Activated CD4-positive, alpha-beta memory T cell treated with anti-CD3 and anti-CD28 coated beads, Interleukin-2, amount 10 ng/mL, durations not matched to agents 7 days and 5 days (primary cell): ENCODE measurements at regions not wholly inside any gene's neighbourhood (a gene's known extent, or its start where the extent isn't known, plus 50 kb on each side); places are given as distances from the start of the nearest gene placed in this dataset.

Experiments used
- CTCF ChIA-PET: fragments of 350-600 bp; sonication (Branson Sonifier 250); formaldehyde crosslinking; loops from one replicate; lab custom pipeline; 2021; ENCODE audit warnings: antibody characterized with exemption, inconsistent platforms; lab: Charles Lee
- POLR2A ChIA-PET: fragments of 350-600 bp; sonication (Branson Sonifier 250); formaldehyde crosslinking; loops from one replicate; lab custom pipeline; 2021; ENCODE audit warnings: antibody characterized with exemption; lab: Charles Lee
- DNase-seq: peaks from one replicate; pipeline ENCODE4 v3.0.0-alpha.2; 2020
- H3K27ac Mint-ChIP-seq: one replicate; pipeline ENCODE4 v1.8.0; 2021; ENCODE audit warnings: mild to moderate bottlenecking, mixed read lengths
- H3K27me3 Mint-ChIP-seq: one replicate; pipeline ENCODE4 v1.8.0; 2021; ENCODE audit warnings: mixed read lengths
- H3K36me3 Mint-ChIP-seq: one replicate; pipeline ENCODE4 v1.8.0; 2021; ENCODE audit warnings: low read depth, mixed read lengths
- H3K4me1 Mint-ChIP-seq: one replicate; pipeline ENCODE4 v1.8.0; 2021; ENCODE audit warnings: mixed read lengths
- H3K4me3 Mint-ChIP-seq: one replicate; pipeline ENCODE4 v1.8.0; 2021; ENCODE audit warnings: mild to moderate bottlenecking, mixed read lengths
- H3K9me3 Mint-ChIP-seq: one replicate; pipeline ENCODE4 v1.8.0; 2021; ENCODE audit warnings: mixed read lengths

DNA sequence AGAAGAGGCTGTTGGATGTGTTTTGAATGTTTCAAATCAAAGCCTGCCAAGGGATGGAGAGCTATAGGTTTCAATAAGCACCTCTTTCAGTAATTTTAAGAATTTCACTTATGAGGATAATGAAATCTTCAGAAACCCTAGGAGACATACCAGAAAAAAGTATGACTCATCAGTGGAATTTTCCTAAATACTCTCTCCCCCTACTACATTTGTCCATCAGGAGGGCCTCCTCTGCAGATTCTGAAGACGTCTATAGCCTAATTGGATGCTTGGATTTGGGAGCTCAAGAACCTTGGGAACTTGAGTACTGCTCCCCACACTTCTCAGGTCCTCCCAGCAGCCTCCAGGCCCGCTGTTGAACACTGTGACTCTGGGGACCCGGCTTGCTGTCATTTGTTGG, 374.3 kb downstream of the SLC4A3 start:
- Mint-ChIP-seq H3K36me3 (no peaks in the 10 kb centered on the region), H3K27me3 (no peaks in the 10 kb centered on the region), H3K4me3 (no peak overlapping the region), H3K27ac (no peak overlapping the region), H3K9me3 (no peaks in the 10 kb centered on the region), H3K4me1 (no peaks in the 10 kb centered on the region)
- ChIA-PET POLR2A (no interaction called here), CTCF (no interaction called here)
- no peak for DNase-seq

GRCh38 chr2:220002251-220002650, 374.8 kb downstream of the SLC4A3 start:
- no peak for DNase-seq
- ChIA-PET POLR2A (no interaction called here), CTCF (no interaction called here)
- Mint-ChIP-seq H3K4me1 (no peaks in the 10 kb centered on the region), H3K27me3 (no peaks in the 10 kb centered on the region), H3K9me3 (no peaks in the 10 kb centered on the region), H3K27ac (no peak overlapping the region), H3K4me3 (no peak overlapping the region), H3K36me3 (no peaks in the 10 kb centered on the region)

- no peak overlapping the region for H3K4me3 Mint-ChIP-seq
- H3K36me3 Mint-ChIP-seq = no peaks in the 10 kb centered on the region
- no peak overlapping the region for H3K27ac Mint-ChIP-seq
- POLR2A ChIA-PET = no interaction called here
- no peaks in the 10 kb centered on the region for H3K9me3 Mint-ChIP-seq
- no peak for DNase-seq
- CTCF ChIA-PET = no interaction called here
- no peaks in the 10 kb centered on the region for H3K27me3 Mint-ChIP-seq
- no peaks in the 10 kb centered on the region for H3K4me1 Mint-ChIP-seq
These were observed 375.3 kb downstream of the SLC4A3 start for GRCh38 chr2:220002699-220003098.

GRCh38 chr2:220005362-220005761, 377.9 kb downstream of the SLC4A3 start:
- no peaks in the 10 kb centered on the region for H3K9me3 Mint-ChIP-seq
- H3K4me3 Mint-ChIP-seq = no peak overlapping the region
- CTCF ChIA-PET = no interaction called here
- no peak overlapping the region for H3K27ac Mint-ChIP-seq
- no peaks in the 10 kb centered on the region for H3K27me3 Mint-ChIP-seq
- DNase-seq = no peak
- no peaks in the 10 kb centered on the region for H3K4me1 Mint-ChIP-seq
- no peaks in the 10 kb centered on the region for H3K36me3 Mint-ChIP-seq
- POLR2A ChIA-PET = no interaction called here

DNA sequence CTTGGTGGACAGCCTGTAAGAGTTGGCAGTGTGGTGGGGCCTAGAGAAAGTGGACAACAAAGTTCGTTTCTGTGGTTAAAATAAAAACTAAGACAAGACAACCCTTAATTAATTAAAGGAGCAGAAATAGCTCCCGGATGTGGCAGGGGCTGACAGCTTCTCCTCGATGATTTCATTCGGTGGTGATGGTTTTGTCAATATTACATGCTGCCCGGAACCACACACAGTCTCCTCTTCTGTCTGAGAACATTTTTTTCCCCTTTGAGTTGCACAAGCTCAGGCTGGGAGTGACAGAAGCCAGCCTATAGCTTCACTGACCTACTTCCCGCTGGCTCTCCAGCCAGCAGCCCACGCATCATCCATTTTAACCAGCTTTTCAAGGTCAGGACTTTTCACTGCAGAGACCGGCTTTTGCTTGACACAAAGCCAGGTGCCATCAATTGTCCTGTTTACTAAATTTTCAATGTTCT, 378.8 kb downstream of the SLC4A3 start:
- H3K27me3 Mint-ChIP-seq = no peaks in the 10 kb centered on the region

GRCh38 chr2:220011859-220012258, 384.4 kb downstream of the SLC4A3 start:
- no peak overlapping the region for H3K4me3 Mint-ChIP-seq
- CTCF ChIA-PET = no interaction called here
- POLR2A ChIA-PET = no interaction called here
- H3K36me3 Mint-ChIP-seq = no peaks in the 10 kb centered on the region
- no peaks in the 10 kb centered on the region for H3K27me3 Mint-ChIP-seq
- no peak for DNase-seq
- no peaks in the 10 kb centered on the region for H3K9me3 Mint-ChIP-seq
- H3K4me1 Mint-ChIP-seq = no peaks in the 10 kb centered on the region
- H3K27ac Mint-ChIP-seq = no peak overlapping the region

More for the DNA sequence above, 378.8 kb downstream of the SLC4A3 start:
- POLR2A ChIA-PET = no interaction called here
- Mint-ChIP-seq H3K9me3 (no peaks in the 10 kb centered on the region), H3K4me1 (no peaks in the 10 kb centered on the region), H3K27ac (no peak overlapping the region), H3K4me3 (no peak overlapping the region), H3K36me3 (no peaks in the 10 kb centered on the region)
- CTCF ChIA-PET = no interaction called here
- DNase-seq = no peak

DNA sequence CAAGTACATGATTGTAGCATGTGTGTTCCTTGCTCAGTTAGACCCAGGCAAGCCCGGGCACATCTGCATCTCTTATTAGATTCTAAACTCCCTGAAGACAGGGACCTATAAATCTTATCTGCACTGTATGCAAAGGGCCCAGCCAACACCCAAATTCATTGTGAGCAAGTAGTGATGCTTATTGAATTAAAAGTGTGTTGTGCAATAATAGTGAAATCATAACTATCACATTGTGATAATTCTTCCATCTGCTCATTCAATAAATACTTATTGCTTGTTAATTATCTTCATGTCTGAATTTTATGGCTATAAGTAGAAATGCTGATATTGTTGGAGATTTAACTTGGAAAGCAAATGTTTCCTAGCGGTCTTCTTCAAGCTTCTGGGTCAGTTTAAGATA, 387.5 kb downstream of the SLC4A3 start:
- no peak overlapping the region for H3K27ac Mint-ChIP-seq

DNA sequence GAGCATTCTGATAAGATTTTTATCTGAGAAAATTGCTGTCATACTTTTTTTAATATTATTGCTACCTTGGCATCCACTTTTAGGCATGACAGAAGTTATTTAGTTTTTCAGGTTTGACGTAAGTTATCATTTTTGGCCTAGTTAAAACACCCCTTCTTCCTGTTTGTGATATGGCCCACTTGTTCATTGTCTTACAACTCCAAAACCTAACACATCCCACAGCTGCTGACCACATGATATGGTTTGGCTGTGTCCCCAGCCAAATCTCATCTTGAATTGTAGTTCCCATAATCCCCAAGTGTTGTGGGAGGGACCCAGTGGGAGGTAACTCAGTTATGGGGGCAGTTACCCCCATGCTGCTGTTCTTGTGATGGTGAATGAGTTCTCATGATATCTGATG, 388.1 kb downstream of the SLC4A3 start:
- no peaks in the 10 kb centered on the region for H3K27me3 Mint-ChIP-seq
- H3K4me1 Mint-ChIP-seq = no peaks in the 10 kb centered on the region
- ChIA-PET POLR2A (no interaction called here), CTCF (no interaction called here)
- no peak overlapping the region for H3K4me3 Mint-ChIP-seq
- no peaks in the 10 kb centered on the region for H3K36me3 Mint-ChIP-seq
- DNase-seq = no peak
- no peak overlapping the region for H3K27ac Mint-ChIP-seq
- H3K9me3 Mint-ChIP-seq = no peaks in the 10 kb centered on the region

More for the DNA sequence above, 387.5 kb downstream of the SLC4A3 start:
- H3K27me3 Mint-ChIP-seq = no peaks in the 10 kb centered on the region
- no peaks in the 10 kb centered on the region for H3K36me3 Mint-ChIP-seq
- CTCF ChIA-PET = no interaction called here
- H3K4me3 Mint-ChIP-seq = no peak overlapping the region
- POLR2A ChIA-PET = no interaction called here
- no peak for DNase-seq
- no peaks in the 10 kb centered on the region for H3K4me1 Mint-ChIP-seq
- H3K9me3 Mint-ChIP-seq = no peaks in the 10 kb centered on the region

- H3K9me3 Mint-ChIP-seq = no peaks in the 10 kb centered on the region
- H3K4me1 Mint-ChIP-seq = no peaks in the 10 kb centered on the region
- H3K27ac Mint-ChIP-seq = no peak overlapping the region
- POLR2A ChIA-PET = no interaction called here
- CTCF ChIA-PET = no interaction called here
- no peak for DNase-seq
- no peak overlapping the region for H3K4me3 Mint-ChIP-seq
- no peaks in the 10 kb centered on the region for H3K36me3 Mint-ChIP-seq
- H3K27me3 Mint-ChIP-seq = no peaks in the 10 kb centered on the region
These were observed 397.8 kb downstream of the SLC4A3 start for GRCh38 chr2:220025207-220025606.

DNA sequence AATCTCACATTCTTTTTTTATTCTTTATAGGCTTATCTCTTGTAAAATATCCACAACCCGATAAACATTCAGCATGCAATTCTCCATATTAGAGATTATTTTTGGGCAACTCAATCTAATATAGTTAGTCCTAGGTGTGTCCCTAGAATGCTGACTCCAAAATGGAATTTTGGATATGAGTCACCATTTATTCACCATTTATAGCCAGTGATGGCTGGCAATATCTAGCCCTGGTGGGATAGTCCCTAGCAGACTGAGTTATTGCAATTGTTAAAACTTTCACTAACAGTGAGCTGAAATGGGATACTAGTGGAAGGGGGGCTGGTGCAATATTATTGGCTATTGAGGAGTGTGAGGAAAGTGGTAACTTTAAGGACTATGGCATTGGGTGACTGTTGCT, 401.6 kb downstream of the SLC4A3 start:
- ChIA-PET POLR2A (no interaction called here), CTCF (no interaction called here)
- DNase-seq = no peak
- H3K27ac Mint-ChIP-seq = no peak overlapping the region
- H3K36me3 Mint-ChIP-seq = no peaks in the 10 kb centered on the region
- H3K4me1 Mint-ChIP-seq = no peaks in the 10 kb centered on the region
- no peaks in the 10 kb centered on the region for H3K27me3 Mint-ChIP-seq
- no peaks in the 10 kb centered on the region for H3K9me3 Mint-ChIP-seq
- no peak overlapping the region for H3K4me3 Mint-ChIP-seq

- no peaks in the 10 kb centered on the region for H3K9me3 Mint-ChIP-seq
- no peaks in the 10 kb centered on the region for H3K4me1 Mint-ChIP-seq
- H3K27me3 Mint-ChIP-seq = no peaks in the 10 kb centered on the region
- H3K4me3 Mint-ChIP-seq = no peak overlapping the region
- H3K36me3 Mint-ChIP-seq = no peaks in the 10 kb centered on the region
- H3K27ac Mint-ChIP-seq = no peak overlapping the region
- ChIA-PET CTCF (no interaction called here), POLR2A (no interaction called here)
- no peak for DNase-seq
These were observed 406.1 kb downstream of the SLC4A3 start for GRCh38 chr2:220033546-220033945.

DNA sequence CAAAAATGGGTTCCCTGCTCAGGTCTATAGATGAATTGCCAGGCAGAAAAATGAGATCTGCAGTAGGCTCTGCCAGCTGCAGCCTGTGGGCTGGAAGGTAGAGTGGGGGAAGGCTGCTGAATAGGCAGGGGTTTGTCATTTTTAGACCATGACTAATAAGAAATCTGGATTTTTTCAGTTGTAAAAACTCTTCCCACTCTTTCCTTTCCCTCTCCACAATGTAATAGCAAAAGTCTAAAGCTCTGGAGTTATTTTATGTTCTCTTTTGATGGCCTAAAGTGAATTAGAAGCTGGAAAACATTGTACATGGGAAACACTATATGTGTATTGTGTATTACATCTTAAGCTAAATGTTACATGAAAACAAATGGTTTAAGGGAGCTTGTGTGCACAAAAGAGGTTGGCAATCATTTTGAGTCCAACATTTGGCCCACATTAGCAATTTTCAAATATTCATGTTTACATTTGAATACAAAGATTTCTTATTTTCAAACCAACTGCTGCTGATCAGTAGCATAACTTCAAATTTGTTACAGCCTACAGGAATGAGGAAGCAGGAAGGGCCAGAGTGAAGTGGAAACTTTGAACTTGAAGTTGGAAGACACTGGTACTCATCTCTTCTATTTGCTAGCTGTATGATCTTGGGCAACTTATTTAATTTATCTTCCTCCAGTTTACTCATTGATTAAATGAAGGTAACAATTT, 407.1 kb downstream of the SLC4A3 start:
- Mint-ChIP-seq H3K27ac (no peak overlapping the region), H3K4me1 (no peaks in the 10 kb centered on the region), H3K36me3 (no peaks in the 10 kb centered on the region), H3K27me3 (no peaks in the 10 kb centered on the region), H3K4me3 (no peak overlapping the region), H3K9me3 (no peaks in the 10 kb centered on the region)
- DNase-seq = no peak
- ChIA-PET CTCF (no interaction called here), POLR2A (no interaction called here)

DNA sequence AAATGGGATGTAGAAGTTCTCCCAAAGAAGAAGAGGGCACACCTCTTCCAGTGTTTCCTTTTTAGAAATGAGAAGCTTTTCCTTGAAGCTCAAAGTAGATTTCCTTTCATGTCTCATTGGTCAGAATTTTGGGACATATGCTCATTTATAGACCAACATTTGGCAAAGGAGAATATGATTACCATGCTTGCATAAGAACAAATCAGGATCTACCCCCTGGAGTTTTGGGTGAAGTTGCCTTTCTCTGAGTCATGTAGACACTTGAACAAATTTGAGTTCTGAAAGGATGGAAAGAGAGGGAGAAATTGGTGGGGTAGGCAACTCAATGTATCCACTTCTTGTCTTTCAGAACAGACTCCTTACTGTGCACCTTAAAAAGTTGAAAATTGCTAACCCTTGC, 409.0 kb downstream of the SLC4A3 start:
- ChIA-PET POLR2A (no interaction called here), CTCF (no interaction called here)
- no peak overlapping the region for H3K27ac Mint-ChIP-seq
- no peaks in the 10 kb centered on the region for H3K36me3 Mint-ChIP-seq
- no peaks in the 10 kb centered on the region for H3K9me3 Mint-ChIP-seq
- no peak overlapping the region for H3K4me3 Mint-ChIP-seq
- H3K27me3 Mint-ChIP-seq = no peaks in the 10 kb centered on the region
- no peaks in the 10 kb centered on the region for H3K4me1 Mint-ChIP-seq
- DNase-seq = no peak

- ChIA-PET POLR2A (no interaction called here), CTCF (no interaction called here)
- Mint-ChIP-seq H3K27me3 (no peaks in the 10 kb centered on the region), H3K4me3 (no peak overlapping the region), H3K27ac (no peak overlapping the region), H3K36me3 (no peaks in the 10 kb centered on the region), H3K9me3 (no peaks in the 10 kb centered on the region), H3K4me1 (no peaks in the 10 kb centered on the region)
- no peak for DNase-seq
These were observed 412.9 kb downstream of the SLC4A3 start for GRCh38 chr2:220040346-220040745.
